SH-SY5Y (cell line): ENCODE measurements at regions not wholly inside any gene's neighbourhood (a gene's known extent, or its start where the extent isn't known, plus 50 kb on each side); places are given as distances from the start of the nearest gene placed in this dataset.

Experiments used
- GATA2 ChIP-seq: IDR thresholded peaks from 2 replicates; pipeline ENCODE4 v1.6.1; 2011; ENCODE audit warnings: mild to moderate bottlenecking, low read depth, low read length
- GATA3 ChIP-seq: IDR thresholded peaks from 2 replicates; pipeline ENCODE4 v1.6.1; 2011; ENCODE audit warnings: low read depth, mild to moderate bottlenecking, low read length, moderate library complexity

- TF ChIP-seq GATA2 (no peak), GATA3 (no peak)
Measured at GRCh38 chr5:17817990-17818389, 183.7 kb downstream of the TAF11L14 start.
